Cerebellar cortex (tissue), 1 donor: ENCODE measurements at regions not wholly inside any gene's neighbourhood (a gene's known extent, or its start where the extent isn't known, plus 50 kb on each side); places are given as distances from the start of the nearest gene placed in this dataset.
"Not testable (repeated sequence)": the region's sequence is repeated elsewhere in the genome, so short reads cannot be mapped to it uniquely, and the experiment has no call there.

ENCODE experiments used
- DNase-seq: peaks from one replicate; pipeline ENCODE4 v3.0.0-alpha.2; 2015; ENCODE audit warnings: low spot score

DNA sequence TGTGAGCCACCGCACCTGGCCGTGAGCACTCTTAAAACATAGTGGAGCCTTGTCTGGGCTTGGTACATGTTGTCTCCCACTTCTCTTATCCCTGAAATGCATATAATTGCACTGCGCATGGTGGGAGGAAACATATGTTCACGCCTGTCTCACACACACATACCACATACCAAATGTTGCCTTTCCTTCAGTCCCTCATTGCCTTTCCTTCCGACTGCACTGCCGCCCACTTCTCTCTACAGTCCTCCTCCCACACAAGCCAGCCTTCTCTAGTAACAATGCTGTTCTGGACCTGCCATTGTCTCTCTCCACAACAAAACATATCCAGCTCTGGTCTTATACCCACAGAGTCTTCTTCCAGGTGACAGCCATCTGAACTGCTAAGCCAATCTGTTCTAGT lies 88.3 kb upstream of the PTHLH start:
- DNase-seq: no peak

GRCh38 chr12:28063355-28063880 lies 90.9 kb upstream of the PTHLH start:
- DNase-seq: no peak

GRCh38 chr12:28065374-28065773 lies 92.8 kb upstream of the PTHLH start:
- DNase-seq: no peak

GRCh38 chr12:28065889-28066630 lies 93.5 kb upstream of the PTHLH start:
- DNase-seq: no peak

DNA sequence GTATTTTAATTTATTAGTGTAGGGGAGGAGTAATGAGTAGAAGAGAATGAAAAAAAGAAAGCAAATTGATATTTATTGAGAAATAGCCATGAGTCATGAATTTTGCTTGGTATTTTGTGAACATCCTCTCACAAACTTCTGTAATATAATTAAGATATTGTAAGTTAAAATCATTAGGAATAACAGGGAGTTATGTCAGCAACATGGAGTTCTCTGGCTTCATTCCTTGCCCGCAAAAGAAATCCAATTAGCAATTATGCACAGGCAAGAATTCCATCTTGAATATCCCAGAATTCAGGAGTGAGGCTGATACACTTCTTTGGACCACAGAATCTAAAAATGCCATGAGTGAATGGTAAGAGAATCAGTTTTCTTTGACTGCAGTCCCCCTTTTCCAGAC lies 94.3 kb upstream of the PTHLH start:
- no peak for DNase-seq

- DNase-seq: no peak
Measured at GRCh38 chr12:28068467-28068866, 95.9 kb upstream of the PTHLH start.

GRCh38 chr12:28079539-28079938 lies 107.0 kb upstream of the PTHLH start:
- no peak for DNase-seq

DNA sequence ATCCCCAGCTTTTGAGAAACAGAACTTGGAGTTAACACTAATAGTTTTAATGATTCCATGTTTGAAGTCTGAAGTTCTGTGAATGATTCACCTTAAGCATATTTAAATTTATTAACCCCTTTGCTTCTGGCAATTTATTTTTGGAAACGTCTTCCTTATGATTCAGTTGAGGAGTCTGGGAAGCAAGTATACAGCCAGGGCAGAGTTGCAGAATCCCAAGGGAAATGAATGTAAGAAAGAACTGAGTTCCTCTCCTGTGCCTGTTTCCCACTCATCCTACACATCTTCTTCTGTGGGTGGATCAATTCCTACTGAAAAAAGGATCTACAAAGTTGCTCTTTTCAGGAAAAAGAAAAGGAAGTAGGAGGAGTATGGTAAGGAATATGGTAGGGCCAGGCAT lies 108.2 kb upstream of the CCDC91 start:
- no peak for DNase-seq

DNA sequence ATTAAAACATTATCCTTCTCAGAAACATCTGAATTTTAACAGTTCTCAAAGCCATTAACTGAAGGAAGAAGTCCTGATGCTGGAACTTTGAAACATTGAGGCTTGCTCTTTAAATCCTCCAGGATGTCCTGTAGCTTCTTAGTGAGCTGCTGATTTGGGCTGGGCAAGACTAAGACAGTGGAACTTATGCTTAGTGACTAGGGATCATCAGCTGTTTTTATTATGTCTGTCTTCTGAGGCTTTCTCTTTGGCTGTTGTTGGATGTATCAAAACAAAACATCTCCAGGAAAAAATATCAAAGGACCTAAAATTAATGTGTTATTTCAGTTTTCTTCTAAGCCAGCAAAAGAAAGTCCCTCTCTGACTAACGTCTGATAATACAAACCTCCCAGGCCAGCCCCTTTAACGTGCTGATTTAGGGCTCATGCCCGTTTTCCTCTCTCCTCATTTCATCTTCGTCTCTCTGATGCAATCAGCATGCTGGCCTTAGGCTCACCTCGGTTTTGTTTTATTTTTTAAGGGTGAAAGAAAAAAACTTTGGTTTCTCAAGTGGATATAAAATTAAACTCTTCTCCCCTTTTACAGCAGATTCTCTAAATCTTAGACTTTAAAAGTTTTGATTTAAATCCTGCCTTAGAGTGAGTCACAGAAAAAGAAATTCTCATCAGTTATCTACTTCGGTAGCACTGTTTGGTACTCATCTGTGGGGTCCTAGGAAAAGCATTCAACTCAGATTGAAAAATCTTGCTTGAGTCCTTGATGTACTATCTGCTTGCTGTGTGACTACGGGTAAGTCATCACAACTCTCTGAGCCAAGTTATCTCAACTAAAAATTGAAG lies 106.2 kb upstream of the CCDC91 start:
- no peak for DNase-seq

- no peak for DNase-seq
Measured at GRCh38 chr12:28086521-28087155, 103.6 kb upstream of the CCDC91 start.

DNA sequence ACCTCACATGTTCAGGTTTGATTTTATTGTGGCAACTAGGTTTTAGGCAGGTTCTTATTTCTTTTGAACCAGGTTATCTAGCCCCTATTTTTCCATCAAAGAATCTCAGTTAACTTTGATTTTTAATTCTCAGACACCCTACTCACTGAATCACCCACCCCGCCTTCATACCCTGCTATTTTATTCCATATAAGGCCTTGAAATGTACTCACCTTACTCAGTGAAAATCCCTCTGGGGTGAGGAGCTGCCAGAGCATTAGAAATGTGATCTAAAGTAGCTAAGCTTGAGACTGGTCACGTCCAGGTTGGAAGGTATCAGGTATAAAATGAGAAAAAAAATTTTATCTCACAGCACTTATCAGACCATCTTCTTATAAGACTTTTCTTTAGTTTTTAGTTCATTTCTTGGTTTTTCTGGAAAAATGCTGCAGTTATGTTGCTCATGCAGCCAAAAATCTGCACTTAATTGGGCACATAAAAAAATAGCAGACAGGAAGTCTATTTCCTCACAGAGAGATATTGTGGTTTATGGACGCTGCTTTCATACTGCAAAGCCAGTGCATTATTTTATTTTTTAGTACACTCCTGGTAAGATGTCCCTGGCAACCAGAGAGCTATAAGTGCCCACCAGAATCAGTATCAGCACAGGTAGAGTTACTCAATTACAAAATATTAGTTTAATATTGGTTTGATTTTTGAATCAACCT lies 101.5 kb upstream of the CCDC91 start:
- no peak for DNase-seq

- DNase-seq: no peak
Measured at GRCh38 chr12:28089338-28089737, 100.9 kb upstream of the CCDC91 start.

GRCh38 chr12:28090835-28091234 lies 99.4 kb upstream of the CCDC91 start:
- DNase-seq: no peak

DNA sequence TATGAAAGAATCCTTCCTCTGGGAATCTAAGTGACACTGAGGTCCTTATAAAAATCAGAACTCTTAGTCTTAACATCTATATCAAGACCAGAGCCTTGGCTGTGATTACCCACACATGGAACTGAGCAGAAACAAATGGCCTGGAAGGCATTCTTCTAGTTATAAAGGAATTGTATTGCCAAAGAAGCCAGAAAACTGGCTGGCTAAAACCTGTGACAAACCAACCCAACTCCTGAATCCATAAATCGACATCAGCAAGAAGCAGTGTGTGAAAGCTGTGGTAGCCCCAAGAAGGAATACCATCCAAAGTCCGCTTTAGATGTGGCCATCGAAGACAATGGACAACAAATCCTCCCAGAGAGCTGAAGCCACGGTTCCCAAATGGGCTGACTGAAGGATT lies 97.9 kb upstream of the CCDC91 start:
- DNase-seq: no peak

GRCh38 chr12:28096649-28097048 lies 93.6 kb upstream of the CCDC91 start:
- no peak for DNase-seq

DNA sequence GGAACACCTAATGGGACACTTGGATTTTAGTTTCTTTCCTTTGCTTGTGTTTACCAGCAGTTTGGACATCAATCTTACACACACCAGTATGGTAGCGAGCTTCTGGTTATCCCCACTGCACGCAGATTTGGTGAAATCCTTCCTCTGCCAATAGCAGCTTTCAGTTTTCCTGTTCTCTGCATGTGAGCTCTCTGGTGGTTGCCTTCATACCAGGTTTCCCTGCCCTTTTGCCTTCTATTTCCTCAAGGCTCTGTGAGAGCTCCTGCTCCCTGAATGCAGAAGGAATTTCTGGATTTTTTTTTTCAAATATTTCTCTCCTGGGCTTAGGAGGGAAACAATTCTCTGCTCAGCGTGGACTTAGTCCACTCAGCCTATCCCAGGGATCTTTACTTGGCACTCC lies 93.0 kb upstream of the CCDC91 start:
- no peak for DNase-seq

- not testable (repeated sequence) for DNase-seq
Measured at GRCh38 chr12:28099245-28099644, 91.0 kb upstream of the CCDC91 start.

- no peak for DNase-seq
Measured at GRCh38 chr12:28099871-28100270, 90.4 kb upstream of the CCDC91 start.

- no peak for DNase-seq
Measured at GRCh38 chr12:28100717-28101116, 89.5 kb upstream of the CCDC91 start.

DNA sequence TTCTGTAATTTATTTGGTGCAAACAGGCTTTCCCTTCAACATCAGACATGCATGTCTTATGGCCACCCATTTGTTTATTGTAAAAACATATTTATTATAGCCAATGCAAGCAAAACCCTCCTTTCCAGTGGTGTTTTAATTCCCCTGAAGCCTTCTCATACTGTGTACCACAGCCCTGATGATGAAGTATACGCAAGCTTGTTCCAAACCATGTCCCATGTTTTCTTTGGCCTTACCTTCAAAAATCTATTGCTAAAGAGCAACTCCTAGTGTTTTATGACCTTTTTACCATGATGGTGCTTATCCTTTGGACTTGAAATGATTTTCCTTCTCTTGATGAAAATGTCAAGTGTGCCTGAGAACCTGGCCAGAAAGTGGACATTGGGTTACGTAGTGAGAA lies 85.9 kb upstream of the CCDC91 start:
- no peak for DNase-seq

DNA sequence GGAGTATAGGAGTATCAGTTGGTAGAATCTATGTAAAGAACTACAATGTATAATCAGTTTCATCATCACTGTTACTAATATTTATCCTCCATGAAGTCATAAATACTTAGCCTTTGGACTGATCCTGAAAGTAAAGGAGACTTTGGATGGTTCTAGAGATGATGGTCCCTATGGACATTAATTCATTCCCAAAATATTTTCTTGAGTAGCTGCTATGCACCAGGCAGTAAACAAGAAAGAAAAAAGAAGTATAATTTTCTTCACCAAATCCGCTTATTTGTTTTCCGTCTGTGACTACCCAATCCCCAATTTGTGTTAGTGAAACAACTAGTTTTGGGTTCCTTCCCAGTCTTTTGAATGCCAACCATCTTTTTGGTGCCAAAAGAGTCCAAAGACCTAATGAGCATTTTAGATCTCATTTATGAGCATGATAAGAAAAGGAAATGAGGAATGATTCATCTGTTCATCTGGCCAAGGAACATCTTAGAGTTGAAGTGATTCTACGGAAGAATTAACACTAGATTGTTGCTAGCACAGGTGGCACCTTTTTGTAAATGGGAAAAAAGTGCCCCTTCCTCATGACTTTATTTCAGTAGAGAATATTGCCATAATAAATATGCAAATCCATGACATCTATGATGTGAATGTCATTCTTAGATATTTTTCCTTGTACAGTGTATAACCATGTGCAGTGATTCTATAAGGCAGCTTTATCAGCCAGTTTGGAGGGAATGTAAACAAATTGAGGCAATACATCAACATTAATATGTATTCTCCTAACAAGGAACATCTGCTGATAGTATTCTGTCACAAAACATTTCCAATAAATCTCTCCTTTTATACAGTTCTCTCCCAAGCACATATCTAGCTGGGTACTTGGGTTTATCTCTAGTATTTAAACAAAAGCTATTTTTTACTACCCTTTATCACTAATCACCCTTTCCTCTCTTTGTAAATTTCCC lies 85.1 kb upstream of the CCDC91 start:
- no peak for DNase-seq
